ENCODE measurements at regions not wholly inside any gene's neighbourhood (a gene's known extent, or its start where the extent isn't known, plus 50 kb on each side); places are given as distances from the start of the nearest gene placed in this dataset.
"Not testable (repeated sequence)": the region's sequence is repeated elsewhere in the genome, so short reads cannot be mapped to it uniquely, and the experiment has no call there.

- H3K27me3 Mint-ChIP-seq (ENCODE audit: low read depth in 3 of 3), result no peaks in the 10 kb centered on the region
- Histone ChIP-seq H3K4me1 (ENCODE audit: control insufficient read depth in 1 of 2, insufficient read depth in 2 of 2, low read length in 2 of 2) (no peaks in the 10 kb centered on the region), H3K9me3 (replicated peaks in 1 of 2; ENCODE audit: control insufficient read depth in 1 of 2, insufficient read depth in 1 of 2, low read length in 2 of 2) (peaks cover 8 to 16% of the 10 kb centered on the region in 2 donors), H3K4me2 (replicated peaks; ENCODE audit: extremely low read depth, low read length, poor library complexity, severe bottlenecking) (no peak overlapping the region), H3K4me3 (replicated peaks in 1 of 3; ENCODE audit: low read depth in 2 of 3, low read length in 3 of 3) (no peak overlapping the region), H2AFZ (ENCODE audit: insufficient read depth, low read depth, low read length, poor library complexity, severe bottlenecking) (no peak overlapping the region), H3K27me3 (ENCODE audit: control insufficient read depth in 2 of 2, insufficient read depth in 2 of 2, low read length in 2 of 2) (no peaks in the 10 kb centered on the region), H3K9ac (ENCODE audit: insufficient read depth, low read length, poor library complexity, severe bottlenecking) (no peak overlapping the region), H3K36me3 (replicated peaks in 1 of 2; ENCODE audit: control insufficient read depth in 1 of 2, insufficient read depth in 2 of 2, low read length in 2 of 2) (no peaks in the 10 kb centered on the region), H3K79me2 (ENCODE audit: insufficient read depth, low read length) (no peaks in the 10 kb centered on the region), H4K20me1 (ENCODE audit: insufficient read depth, low read length) (no peaks in the 10 kb centered on the region), H3K27ac (ENCODE audit: low read depth in 1 of 2, low read length in 2 of 2) (no peak overlapping the region)
- no CpG with 5 or more reads among the region's 2 CpGs for WGBS (ENCODE audit: insufficient coverage)
- TF ChIP-seq, protein P1, sequence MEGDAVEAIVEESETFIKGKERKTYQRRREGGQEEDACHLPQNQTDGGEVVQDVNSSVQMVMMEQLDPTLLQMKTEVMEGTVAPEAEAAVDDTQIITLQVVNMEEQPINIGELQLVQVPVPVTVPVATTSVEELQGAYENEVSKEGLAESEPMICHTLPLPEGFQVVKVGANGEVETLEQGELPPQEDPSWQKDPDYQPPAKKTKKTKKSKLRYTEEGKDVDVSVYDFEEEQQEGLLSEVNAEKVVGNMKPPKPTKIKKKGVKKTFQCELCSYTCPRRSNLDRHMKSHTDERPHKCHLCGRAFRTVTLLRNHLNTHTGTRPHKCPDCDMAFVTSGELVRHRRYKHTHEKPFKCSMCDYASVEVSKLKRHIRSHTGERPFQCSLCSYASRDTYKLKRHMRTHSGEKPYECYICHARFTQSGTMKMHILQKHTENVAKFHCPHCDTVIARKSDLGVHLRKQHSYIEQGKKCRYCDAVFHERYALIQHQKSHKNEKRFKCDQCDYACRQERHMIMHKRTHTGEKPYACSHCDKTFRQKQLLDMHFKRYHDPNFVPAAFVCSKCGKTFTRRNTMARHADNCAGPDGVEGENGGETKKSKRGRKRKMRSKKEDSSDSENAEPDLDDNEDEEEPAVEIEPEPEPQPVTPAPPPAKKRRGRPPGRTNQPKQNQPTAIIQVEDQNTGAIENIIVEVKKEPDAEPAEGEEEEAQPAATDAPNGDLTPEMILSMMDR (IDR thresholded peaks at IDR 0.05), result no peak
- DNase-seq, result no peak
- H3K4me3 Mint-ChIP-seq, result no peak overlapping the region
- H3K36me3 Mint-ChIP-seq, result no peaks in the 10 kb centered on the region
- H3K27ac Mint-ChIP-seq, result no peak overlapping the region
- intact Hi-C loops (cut with micrococcal nuclease), result no loop called here
- peaks cover 0 to 6% (median 4%) of the 10 kb centered on the region in 7 donors for H3K9me3 Mint-ChIP-seq
- H3K4me1 Mint-ChIP-seq, result no peaks in the 10 kb centered on the region
Measured at GRCh38 chr6:115133790-115134189, 791.0 kb upstream of the HS3ST5 start.

DNA sequence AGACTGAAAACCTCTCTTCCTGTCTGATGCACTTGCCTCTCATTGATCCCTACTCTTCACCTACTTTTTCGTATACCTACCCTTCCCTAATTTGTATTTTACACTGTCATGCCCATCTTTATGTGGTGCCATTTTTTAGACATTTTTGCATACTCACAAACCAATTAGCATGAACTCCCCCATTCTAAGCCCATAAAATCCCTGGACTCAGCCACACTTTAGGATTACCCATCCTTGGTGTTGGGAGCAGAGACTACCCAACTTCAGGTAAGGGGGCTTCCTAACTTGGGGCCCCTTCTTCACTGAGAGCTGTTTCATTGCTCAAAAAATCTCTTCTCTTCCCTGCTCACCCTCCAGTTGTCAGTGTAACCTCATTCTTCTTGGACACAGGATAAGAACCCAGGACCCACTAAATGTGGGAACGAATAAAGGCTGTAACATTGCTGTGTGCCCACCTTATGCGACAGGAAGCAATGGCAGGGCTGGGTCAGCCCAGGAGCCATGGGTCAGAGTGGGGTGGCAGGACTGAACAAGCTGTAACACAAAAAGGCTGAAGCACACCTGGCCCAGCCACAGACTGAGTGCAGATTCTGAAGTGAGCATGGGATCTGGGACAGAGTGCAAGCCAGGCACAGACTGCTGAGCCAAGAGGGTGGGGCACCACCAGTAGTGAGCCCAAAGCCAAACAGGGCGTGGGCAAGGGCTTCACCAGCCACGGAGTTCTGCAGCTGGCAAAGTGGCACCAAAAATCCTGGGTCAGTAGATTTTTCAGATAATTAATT lies 789.1 kb upstream of the HS3ST5 start:
- intact Hi-C loops (cut with micrococcal nuclease), result no loop called here
- Histone ChIP-seq H4K20me1 (ENCODE audit: insufficient read depth, low read length) (no peaks in the 10 kb centered on the region), H3K27me3 (ENCODE audit: control insufficient read depth in 2 of 2, insufficient read depth in 2 of 2, low read length in 2 of 2) (no peaks in the 10 kb centered on the region), H3K9me3 (replicated peaks in 1 of 2; ENCODE audit: control insufficient read depth in 1 of 2, insufficient read depth in 1 of 2, low read length in 2 of 2) (peaks cover 8 to 16% of the 10 kb centered on the region in 2 donors), H3K9ac (ENCODE audit: insufficient read depth, low read length, poor library complexity, severe bottlenecking) (no peak overlapping the region), H2AFZ (ENCODE audit: insufficient read depth, low read depth, low read length, poor library complexity, severe bottlenecking) (no peak overlapping the region), H3K79me2 (ENCODE audit: insufficient read depth, low read length) (no peaks in the 10 kb centered on the region), H3K4me1 (ENCODE audit: control insufficient read depth in 1 of 2, insufficient read depth in 2 of 2, low read length in 2 of 2) (no peaks in the 10 kb centered on the region), H3K4me2 (replicated peaks; ENCODE audit: extremely low read depth, low read length, poor library complexity, severe bottlenecking) (no peak overlapping the region), H3K27ac (ENCODE audit: low read depth in 1 of 2, low read length in 2 of 2) (no peak overlapping the region), H3K36me3 (replicated peaks in 1 of 2; ENCODE audit: control insufficient read depth in 1 of 2, insufficient read depth in 2 of 2, low read length in 2 of 2) (no peaks in the 10 kb centered on the region), H3K4me3 (replicated peaks in 1 of 3; ENCODE audit: low read depth in 2 of 3, low read length in 3 of 3) (no peak overlapping the region)
- 88% methylated on average over 2 of the region's 5 CpGs for WGBS (ENCODE audit: insufficient coverage)
- no peak overlapping the region for H3K27ac Mint-ChIP-seq
- H3K27me3 Mint-ChIP-seq (ENCODE audit: low read depth in 3 of 3), result no peaks in the 10 kb centered on the region
- H3K9me3 Mint-ChIP-seq, result peaks cover 0 to 6% (median 3%) of the 10 kb centered on the region in 7 donors
- no peaks in the 10 kb centered on the region for H3K4me1 Mint-ChIP-seq
- no peak overlapping the region for H3K4me3 Mint-ChIP-seq
- TF ChIP-seq, protein P1 (IDR thresholded peaks at IDR 0.05), result no peak
- H3K36me3 Mint-ChIP-seq, result no peaks in the 10 kb centered on the region
- no peak for DNase-seq

DNA sequence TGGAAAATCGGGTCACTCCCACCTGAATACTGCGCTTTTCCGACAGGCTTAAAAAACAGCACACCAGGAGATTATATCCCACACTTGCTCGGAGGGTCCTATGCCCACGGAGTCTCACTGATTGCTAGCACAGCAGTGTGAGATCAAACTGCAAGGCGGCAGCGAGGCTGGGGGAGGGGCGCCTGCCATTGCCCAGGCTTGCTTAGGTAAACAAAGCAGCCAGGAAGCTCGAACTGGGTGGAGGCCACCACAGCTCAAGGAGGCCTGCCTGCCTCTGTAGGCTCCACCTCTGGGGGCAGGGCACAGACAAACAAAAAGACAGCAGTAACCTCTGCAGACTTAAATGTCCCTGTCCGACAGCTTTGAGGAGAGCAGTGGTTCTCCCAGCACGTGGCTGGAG lies 778.7 kb upstream of the HS3ST5 start:
- H3K27me3 ChIP-seq (ENCODE audit: control insufficient read depth in 2 of 2, insufficient read depth in 2 of 2, low read length in 2 of 2); H3K4me3 ChIP-seq (replicated peaks in 1 of 3; ENCODE audit: low read depth in 2 of 3, low read length in 3 of 3); intact Hi-C loops (cut with micrococcal nuclease); H3K4me2 ChIP-seq (replicated peaks; ENCODE audit: extremely low read depth, low read length, poor library complexity, severe bottlenecking); H3K27me3 Mint-ChIP-seq (ENCODE audit: low read depth in 3 of 3); H3K4me1 Mint-ChIP-seq; H3K9ac ChIP-seq (ENCODE audit: insufficient read depth, low read length, poor library complexity, severe bottlenecking); H2AFZ ChIP-seq (ENCODE audit: insufficient read depth, low read depth, low read length, poor library complexity, severe bottlenecking); H3K36me3 Mint-ChIP-seq; H3K4me3 Mint-ChIP-seq; H3K4me1 ChIP-seq (ENCODE audit: control insufficient read depth in 1 of 2, insufficient read depth in 2 of 2, low read length in 2 of 2); H3K27ac Mint-ChIP-seq; H4K20me1 ChIP-seq (ENCODE audit: insufficient read depth, low read length); H3K27ac ChIP-seq (ENCODE audit: low read depth in 1 of 2, low read length in 2 of 2); DNase-seq; H3K9me3 ChIP-seq (replicated peaks in 1 of 2; ENCODE audit: control insufficient read depth in 1 of 2, insufficient read depth in 1 of 2, low read length in 2 of 2); H3K79me2 ChIP-seq (ENCODE audit: insufficient read depth, low read length); H3K36me3 ChIP-seq (replicated peaks in 1 of 2; ENCODE audit: control insufficient read depth in 1 of 2, insufficient read depth in 2 of 2, low read length in 2 of 2): not testable (repeated sequence)
- 95% methylated on average over 3 of the region's 11 CpGs for WGBS (ENCODE audit: insufficient coverage)
- peaks cover 0 to 11% (median 6%) of the 10 kb centered on the region in 7 donors for H3K9me3 Mint-ChIP-seq
